GM19324 (cell line): ENCODE measurements at regions not wholly inside any gene's neighbourhood (a gene's known extent, or its start where the extent isn't known, plus 50 kb on each side); places are given as distances from the start of the nearest gene placed in this dataset.

Source experiments
- ATAC-seq: cut with Tn5 transposase; IDR thresholded peaks from one replicate; pipeline ENCODE4 v1.9.1; 2021; ENCODE audit warnings: mild to moderate bottlenecking, moderate library complexity; ENCODE audit not compliant: unreplicated experiment, low FRiP score

DNA sequence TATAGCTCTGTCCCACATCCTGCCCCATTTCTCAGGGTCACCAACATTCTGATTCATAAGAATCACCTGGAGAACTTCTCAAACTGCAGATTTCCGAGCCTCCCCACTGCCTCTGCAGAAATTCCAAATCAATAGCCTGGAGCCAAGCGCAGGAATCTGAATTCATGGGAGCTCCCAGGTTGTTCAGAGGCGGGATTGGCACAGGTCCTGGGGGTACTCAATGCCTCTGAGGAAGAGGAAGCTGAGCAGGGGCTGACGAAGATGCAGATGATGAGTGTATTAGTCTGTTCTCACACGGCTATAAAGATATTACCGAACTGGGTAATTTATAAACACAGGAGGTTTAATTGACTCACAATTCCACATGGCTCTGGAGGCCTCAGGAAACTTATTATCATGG, 455.5 kb downstream of the MATN1 start:
- ATAC-seq: no peak

DNA sequence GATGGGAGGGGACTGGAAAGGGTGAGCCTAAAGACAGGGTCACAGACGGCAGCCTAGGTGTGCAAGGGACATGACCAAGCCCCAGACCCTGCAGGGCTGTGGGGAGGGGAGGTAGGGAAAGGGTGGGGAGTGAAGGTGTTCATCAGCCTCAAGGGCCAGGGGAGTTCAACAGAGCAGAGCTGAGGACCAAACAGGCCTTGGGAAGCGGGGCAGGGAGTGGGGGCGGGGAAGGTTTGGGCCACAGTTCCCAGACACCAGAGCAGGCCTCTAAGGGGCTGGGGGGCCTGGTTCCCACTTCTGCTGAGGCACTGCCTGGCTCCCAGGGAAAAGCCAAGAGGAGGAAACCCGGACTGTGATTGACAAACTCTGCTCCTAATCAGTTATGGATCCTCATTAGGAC, 456.3 kb downstream of the MATN1 start:
- no peak for ATAC-seq

DNA sequence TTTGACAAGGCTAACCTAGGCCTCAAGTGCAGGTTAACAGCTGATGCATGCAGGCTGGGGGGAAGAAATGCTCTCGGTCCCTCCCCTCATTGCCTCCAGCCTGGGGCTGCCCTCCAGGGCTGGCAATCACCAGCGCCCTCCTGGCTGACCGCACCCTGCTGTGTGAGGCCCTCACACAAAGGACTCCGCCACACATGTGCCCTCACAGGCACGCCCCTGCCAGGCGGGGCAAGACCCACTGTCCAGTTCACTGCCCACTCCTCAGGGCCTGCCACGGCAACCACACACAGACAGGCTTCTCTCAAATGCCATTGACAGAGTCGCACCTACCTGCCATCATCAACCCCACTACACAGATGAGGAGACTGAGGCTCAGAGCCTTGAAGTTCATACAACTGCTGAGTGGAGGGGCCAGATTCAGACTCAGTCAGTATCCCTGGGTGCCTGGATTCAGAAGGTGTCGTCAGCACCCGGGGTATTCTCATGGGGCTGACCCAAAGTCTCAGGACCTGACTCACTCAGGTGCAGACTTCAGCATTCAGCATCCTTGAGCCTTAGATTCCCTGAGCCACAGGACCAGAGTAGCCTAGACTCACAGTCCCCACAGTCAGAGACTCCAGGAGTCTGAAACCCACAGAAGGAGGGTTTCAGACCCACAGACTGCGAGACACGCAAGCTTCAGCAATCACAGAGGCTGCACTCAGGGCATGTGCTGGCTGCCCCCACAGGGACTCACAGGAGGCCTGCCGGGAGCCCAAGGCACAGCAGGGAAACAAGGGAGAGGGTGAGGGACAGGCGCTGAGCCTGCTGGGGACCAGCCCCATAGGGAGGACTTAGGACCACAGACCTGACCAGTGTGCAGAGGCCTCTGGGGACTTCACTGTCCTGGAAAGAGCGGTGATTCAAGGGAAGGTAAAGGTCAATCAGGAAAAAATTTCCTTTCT, 458.0 kb downstream of the MATN1 start:
- ATAC-seq: no peak

DNA sequence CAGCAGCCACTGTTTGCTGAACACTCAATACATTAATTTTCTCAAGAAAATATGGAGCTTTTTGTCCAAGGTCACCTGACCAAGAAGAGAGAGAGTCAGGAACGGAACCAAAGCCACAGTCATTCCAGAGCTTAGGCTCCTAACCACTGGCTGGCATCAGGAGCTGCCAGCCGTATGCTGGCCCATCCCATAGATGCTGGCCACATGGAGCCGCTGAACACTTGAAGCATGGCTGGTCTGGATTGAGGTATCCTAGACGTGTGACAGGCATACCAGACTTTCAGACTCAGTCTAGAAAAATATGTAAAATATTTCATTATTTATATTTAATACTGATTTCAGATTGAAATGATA, 458.7 kb downstream of the MATN1 start:
- no peak for ATAC-seq

DNA sequence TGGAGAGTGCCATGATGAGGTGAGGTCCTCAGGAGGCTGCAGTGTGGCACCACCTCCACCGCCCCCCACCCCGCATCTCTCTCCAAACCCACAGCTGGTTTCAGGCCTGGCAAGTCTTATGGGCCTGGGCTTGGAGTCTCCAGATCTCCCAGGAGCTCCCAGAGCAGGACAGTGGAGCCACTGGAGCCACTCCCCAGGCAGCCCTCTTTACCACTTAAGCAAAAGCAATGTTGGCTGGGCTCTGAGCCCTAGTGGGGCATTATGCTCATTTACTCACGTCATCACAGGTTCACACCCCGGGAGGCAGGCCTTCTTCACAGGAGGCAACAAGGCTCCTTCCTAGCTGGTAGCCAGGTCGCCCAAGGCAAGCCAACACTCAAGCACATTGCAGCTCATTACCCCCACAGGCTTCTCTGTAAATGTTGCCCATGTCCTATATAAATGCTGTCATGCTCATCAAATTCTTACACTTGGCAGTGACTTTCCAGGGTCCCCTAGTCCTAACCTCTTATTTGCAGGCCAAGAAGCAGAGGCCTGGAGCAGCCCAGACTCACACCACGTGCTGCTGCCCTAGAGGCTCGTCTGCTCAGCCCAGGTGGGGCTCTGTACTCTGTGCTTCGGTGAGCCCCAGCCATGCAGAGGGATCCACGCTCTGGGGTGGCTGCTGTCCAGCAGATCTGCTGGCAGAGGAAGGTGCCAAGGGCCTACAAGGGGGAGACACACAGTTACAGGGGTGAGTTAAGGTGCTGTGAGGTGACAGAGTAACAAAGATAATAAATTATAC, 459.3 kb downstream of the MATN1 start:
- no peak for ATAC-seq

DNA sequence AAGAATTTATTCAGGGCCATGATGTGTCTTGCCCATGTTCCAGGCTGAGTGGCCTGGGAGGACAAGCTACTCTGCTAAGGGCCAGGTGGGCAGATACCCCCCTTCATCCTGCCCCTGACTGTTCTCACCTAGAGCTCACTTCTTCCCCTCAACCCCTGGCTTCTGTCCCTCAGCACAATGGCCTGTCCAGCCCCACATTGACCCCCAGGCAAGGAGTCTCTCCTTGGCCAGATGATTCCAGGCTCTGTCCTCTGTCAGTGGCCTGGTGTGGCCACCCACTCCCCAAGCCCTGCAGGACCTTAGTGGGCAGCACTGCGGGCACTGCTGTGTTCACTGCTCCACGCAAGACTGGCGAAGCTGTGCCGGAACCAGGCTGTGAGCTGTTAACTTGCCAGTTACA, 460.0 kb downstream of the MATN1 start:
- no peak for ATAC-seq

DNA sequence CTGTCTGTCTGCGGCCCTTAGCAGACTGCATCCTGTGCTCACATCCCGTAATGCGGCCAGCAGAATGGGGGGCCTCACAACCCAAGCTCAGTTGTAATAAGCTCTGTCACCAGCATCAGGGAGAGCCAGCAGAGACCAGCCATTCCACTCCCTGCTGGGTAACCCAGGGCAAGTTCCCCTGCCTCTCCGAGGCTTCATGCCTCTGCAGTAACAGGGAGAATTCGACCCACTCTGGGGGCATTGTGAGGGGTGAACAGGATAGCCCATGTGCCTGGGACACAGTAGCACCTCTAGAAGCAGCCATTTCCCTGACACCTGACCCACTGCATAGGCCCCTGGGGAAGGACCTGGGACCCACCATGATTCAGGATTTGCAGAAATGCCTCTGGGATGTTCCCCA, 461.2 kb downstream of the MATN1 start:
- ATAC-seq: no peak

DNA sequence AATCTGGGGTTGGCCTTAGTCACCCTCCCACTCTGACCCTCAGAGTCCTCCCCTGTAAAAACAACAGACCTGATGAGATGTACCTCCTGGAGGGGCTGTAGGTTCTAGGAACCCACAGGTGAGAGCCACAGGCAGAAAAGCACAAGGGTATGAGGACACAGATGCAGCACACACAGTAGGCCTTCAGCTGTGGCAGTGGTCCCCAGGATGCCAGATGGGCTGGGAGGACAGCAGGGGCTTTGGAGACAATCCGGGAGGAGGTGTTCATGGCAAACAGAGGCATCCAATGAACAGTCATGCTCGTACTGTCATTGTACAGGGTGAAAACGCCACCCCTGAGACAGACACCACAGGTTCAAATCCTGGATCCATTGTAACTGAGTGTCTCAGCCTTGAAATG, 463.1 kb downstream of the MATN1 start:
- ATAC-seq: no peak

DNA sequence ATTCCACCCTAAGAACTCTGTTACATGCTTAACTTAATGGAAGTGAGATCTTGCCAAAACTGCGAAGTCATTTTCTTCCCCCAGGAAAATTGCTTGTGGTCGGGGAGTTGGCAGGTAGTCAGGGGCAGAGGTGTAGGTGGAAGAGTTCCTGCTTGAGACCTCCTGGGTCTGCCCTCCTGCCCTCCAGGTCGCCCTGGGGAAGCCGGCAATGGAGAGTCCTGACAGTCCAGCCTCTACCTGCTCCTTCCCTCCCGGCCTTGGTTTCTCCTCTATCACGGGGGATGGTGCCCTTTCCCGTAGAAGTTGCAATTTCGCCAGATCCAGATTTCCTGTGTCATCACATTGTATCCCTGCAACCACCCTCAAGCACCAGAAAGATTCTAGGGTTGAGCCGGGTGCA, 463.8 kb downstream of the MATN1 start:
- ATAC-seq: no peak

DNA sequence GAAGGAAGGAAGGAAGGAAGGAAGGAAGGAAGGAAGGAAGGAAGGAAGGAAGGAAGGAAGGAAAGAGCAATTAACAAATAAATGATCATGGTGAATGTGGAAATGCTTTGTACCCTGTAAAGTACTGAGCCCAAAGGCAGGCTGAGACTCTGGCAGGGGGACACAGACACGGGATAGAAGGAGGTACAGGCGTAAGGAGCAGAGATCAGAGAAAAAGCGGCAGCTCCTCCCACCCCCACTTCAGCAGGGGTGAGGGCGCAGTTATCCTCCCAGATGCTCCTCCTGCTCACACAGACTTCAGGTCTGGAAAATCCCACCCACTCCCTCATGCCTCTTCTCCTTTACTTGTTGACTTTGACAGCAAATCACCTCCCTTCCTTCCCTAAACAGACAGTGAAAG, 464.5 kb downstream of the MATN1 start:
- no peak for ATAC-seq

DNA sequence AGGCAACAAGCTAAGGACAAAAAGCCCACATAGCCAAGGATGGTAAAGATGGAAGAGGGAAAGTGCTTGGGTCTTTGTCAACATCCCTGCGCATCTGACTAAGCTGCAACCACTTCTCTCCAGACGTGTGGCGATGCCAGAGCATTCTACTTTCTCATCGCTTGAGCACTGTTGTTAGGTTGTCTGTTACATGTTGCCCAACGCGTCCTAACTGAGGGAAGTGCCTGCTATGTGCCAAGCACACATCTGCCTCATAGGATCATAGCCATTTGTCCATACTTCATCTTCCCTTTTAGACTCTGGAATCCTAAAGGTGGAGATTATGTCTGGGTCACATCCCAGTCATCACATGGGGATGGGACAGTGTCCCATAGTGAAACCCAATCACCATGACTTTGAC, 464.9 kb downstream of the MATN1 start:
- ATAC-seq: no peak

DNA sequence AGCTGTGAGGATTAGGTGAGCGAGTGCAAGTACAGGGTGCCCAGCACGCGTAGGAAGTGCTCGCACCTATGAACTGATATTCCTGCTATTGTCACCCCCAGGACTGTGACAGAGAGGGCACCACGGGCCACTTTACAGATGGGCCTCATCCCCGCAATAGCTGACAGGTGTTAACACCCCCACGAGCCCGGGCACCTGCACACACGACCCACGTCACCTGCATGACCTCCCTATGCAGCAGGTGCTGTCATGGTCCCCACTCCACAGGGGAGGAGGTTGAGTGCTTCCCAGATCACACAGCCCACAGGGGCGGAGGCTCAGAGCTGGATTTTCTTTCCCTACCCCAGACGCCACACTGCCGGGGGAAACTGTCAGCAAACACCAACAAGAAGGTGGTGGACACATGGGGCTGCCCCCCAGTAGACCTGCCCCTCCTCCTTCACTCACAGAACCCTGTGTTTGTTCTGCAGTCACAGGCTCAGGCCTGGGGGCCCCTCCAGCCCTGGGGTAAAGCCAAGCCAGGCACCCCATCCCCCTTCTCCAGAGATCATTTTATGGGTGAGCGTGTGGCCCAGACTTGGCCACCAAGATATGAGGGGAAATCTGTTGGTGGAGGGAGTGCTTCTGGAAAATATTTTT, 465.5 kb downstream of the MATN1 start:
- no peak for ATAC-seq

DNA sequence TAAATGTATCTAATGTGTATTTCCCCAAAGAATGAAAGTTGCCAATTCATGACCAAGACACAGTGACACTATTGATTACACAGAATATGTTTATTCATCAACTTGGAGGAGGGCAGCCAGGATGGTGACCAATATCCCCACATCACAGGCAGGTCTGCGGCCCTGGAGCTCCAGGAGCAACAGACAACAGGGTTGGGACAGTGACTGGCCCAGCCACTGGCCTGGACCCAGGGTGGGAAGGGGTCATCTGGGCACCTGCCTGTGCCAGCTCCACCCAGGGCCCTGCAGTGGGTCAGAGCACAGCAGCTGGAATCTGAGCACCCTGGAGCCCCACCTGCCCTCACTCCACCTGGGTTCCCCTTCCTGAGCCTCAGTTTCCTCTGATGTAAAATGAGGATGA, 466.1 kb downstream of the MATN1 start:
- ATAC-seq: no peak

DNA sequence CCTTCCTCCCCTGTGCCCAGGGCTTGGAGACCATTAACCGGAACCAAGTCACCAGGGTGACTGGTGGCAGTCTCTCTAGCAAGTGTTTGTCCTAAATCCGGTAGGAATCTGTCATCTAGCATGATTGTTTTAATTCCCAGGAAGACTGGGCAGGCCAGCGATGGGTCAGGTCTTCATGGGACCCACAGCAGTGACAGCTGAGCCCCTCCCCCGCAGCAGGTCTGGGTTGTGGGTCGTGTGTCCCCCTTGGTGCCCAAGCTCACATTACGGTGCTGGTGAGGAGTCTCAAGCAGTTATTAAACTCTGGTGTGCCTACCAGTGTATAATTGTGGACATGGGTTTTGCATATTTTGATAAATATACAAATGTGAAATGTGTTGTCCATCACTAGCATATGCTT, 466.5 kb downstream of the MATN1 start:
- ATAC-seq: no peak

DNA sequence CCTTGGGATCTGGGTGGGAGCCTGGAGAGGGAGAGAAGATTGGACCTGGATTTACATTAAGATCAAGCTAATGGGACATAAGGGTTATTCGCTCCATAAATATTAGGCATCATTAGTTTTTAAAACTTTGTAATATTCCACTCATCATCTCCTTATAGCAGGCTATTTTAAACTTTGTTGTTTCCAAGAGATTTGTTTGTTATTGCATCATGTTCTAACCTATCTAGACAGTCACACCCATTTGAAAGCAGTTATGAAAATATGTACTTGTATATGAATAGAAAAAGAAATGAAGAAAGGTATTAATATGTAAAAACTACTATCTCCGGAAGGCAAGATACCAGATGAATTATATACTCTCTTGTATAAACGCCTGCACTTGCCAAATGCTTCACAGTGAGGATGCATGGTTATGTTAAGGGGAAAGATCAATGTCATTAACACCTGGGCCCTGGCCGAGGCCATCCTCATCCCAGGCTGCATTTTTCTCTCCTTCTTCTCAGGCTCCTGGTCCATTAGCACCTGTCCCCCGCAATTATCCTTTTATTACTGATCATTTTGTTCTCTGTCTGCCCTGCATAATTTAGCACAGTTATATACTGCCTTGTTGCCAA, 468.2 kb downstream of the MATN1 start:
- ATAC-seq: no peak

DNA sequence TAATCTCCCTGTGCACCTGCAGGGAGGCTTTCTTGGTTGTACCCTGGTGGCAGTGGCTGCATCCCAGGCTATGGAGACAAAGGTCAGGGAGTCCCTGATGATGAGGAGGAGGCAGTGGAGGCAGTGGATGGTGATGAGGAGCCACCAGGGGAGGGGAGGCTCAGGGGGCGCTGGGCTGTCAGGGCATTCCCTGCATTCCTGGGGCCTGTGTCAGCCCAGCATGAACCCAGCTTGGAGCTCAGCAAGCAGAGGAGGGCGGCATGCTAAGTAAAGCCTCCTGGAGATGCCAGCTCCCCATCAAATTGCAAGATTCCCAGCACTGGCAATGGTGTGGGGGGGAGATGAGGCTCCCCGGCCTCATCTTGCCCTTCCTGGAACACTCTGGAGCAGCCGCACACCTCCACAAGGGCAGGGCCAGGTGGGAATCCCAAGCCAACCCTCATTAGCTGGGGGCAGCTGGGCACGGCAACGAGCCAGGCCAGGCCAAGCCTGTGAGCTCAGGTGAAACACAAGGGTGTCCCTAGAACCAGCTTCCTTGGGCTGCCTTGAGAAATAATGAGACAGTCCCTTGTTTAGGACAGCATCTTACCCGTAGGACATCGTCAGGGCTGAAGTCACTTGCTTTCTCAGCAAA, 469.5 kb downstream of the MATN1 start:
- ATAC-seq: no peak

DNA sequence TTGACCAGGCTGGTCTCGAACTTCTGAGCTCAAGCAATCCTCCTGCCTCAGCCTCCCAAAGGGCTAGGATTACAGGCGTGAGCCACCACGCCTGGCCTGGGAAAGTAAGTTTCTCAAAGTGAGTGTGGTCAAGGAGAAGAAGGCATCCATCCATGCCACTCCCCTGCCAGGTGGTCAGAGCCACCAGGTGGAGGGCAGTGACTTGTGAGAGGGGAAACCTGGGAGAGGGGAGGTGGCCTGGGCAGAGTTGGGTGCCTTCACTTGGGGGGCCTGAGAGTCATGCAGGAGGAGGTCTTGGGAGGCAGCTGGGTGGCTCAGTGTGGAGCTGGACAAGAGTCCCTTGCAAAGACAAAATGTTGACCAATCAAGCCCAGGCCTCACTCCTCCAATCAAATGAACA, 470.0 kb downstream of the MATN1 start:
- ATAC-seq: no peak

DNA sequence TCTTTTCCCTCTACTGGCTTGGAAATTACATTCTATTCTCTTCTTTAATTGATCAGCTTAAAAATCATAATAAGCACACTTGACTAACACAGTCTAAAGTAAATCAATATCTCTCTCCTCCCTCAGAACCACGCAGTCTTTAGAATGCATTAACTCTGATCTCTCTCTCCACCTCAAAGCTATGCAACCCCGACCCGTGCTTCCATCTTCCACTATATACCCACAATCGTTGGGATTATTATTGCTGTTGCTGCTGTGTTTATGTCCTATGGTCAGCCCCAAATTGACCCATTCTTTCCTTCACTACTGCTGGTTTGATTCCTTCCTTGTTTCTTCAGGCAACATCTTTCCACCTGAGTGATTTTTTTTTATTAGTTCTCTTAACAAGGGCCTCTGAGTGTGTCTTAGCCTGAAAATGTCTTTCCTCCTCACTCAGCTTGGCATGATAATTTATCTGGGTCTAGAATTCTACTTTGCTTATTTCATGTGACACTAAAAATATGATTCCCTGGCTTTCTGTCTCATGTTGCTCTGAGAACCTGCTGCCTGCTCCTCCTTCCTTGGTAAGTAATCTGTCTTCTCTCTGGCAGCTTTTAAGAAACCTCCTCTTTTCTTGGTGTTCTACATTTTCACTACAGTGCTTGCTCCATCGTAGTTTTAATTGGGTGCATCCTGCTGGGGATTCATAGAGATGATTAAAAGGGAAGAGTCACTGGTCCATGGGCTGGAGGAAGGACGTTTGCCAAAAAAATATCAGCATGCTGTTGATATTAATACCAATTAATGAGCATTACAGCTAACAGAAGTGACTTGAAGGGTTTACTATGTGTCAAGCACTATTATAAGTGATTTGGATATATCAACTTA, 472.2 kb downstream of the MATN1 start:
- ATAC-seq: no peak

DNA sequence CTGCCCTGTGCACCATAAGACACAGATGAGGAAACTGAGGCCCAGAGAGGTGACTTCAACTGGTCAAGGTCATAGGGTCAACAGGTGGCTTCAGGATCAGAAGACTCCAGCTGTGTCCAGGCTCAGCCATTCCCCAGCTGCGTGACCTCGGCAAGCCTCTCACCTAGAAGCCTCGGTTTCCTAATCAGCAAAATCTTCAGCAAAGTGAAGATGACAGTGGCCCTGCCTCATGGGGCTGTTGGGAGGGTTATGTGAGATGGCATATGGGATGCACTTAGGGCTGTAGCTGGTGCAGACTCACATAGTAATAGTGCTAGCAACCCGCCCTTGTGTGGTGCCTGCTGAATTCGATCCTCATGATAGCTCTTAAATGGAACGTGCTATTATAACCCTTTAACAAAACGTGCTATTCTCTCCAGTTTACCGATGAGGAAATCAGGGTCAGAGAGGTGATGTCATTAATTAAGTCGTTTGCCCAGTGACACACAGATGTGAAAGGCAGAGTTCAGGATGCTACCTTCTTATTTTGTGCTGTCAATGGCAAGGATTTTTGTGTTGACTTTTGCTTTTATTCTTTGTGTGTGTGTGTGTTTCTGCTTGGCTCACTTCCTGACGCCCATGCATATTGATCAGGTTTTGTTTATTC, 472.9 kb downstream of the MATN1 start:
- ATAC-seq: no peak
